PFSK-1 (cell line): ENCODE measurements at regions not wholly inside any gene's neighbourhood (a gene's known extent, or its start where the extent isn't known, plus 50 kb on each side); places are given as distances from the start of the nearest gene placed in this dataset.

Source experiments
- FOXP2 ChIP-seq: optimal IDR thresholded peaks from 2 replicates; pipeline ENCODE3; 2011; ENCODE audit warnings: borderline replicate concordance, control low read depth, inconsistent platforms; ENCODE audit not compliant: insufficient read depth; ENCODE audit errors: extremely low read length, extremely low read depth
- POLR2AphosphoS5 ChIP-seq: IDR thresholded peaks from 2 replicates; pipeline ENCODE4 v1.6.1; 2012; ENCODE audit warnings: low read depth, mild to moderate bottlenecking, control low read depth, low read length, moderate library complexity
- REST ChIP-seq, 2 experiments: IDR thresholded peaks; 2 replicates each; pipeline versions ENCODE4 v1.6.1 to v1.8.0; 2011 to 2012; ENCODE audit warnings: low read depth in 2 of 2, low read length in 2 of 2, control low read depth in 1 of 2, inconsistent platforms in 1 of 2, mild to moderate bottlenecking in 1 of 2, moderate library complexity in 1 of 2; ENCODE audit not compliant: insufficient read depth in 1 of 2
- SIN3A ChIP-seq: IDR thresholded peaks from 2 replicates; pipeline ENCODE4 v1.6.1; 2012; ENCODE audit warnings: mild to moderate bottlenecking, low read length, moderate library complexity, borderline replicate concordance; ENCODE audit not compliant: insufficient read depth
- TAF1 ChIP-seq: IDR thresholded peaks from 2 replicates; pipeline ENCODE4 v1.6.1; 2012; ENCODE audit warnings: low read length, control low read depth, borderline replicate concordance; ENCODE audit not compliant: insufficient read depth

- no peak for TF ChIP-seq SIN3A
- TF ChIP-seq REST (IDR thresholded peaks at IDR 0.05; ENCODE audit: insufficient read depth in 1 of 2, low read depth in 2 of 2, low read length in 2 of 2) = no peak
- no peak for TF ChIP-seq POLR2AphosphoS5
- TF ChIP-seq FOXP2 = no peak
- TF ChIP-seq TAF1 = no peak
These were observed 157.8 kb upstream of the TNC start for GRCh38 chr9:115275753-115276152.

GRCh38 chr9:115276621-115277020, 158.7 kb upstream of the TNC start:
- TF ChIP-seq FOXP2 (no peak), SIN3A (no peak), REST (IDR thresholded peaks at IDR 0.05; ENCODE audit: insufficient read depth in 1 of 2, low read depth in 2 of 2, low read length in 2 of 2) (no peak), POLR2AphosphoS5 (no peak), TAF1 (no peak)

GRCh38 chr9:115277301-115277700, 159.3 kb upstream of the TNC start:
- TF ChIP-seq POLR2AphosphoS5 (no peak), SIN3A (no peak), FOXP2 (no peak), REST (IDR thresholded peaks at IDR 0.05; ENCODE audit: insufficient read depth in 1 of 2, low read depth in 2 of 2, low read length in 2 of 2) (no peak), TAF1 (no peak)

- no peak for TF ChIP-seq POLR2AphosphoS5
- no peak for TF ChIP-seq FOXP2
- TF ChIP-seq REST (IDR thresholded peaks at IDR 0.05; ENCODE audit: insufficient read depth in 1 of 2, low read depth in 2 of 2, low read length in 2 of 2) = no peak
- no peak for TF ChIP-seq SIN3A
- TF ChIP-seq TAF1 = no peak
These were observed 160.5 kb upstream of the TNC start for GRCh38 chr9:115278326-115279035.

GRCh38 chr9:115283395-115283794, 165.4 kb upstream of the TNC start:
- TF ChIP-seq POLR2AphosphoS5 = no peak
- TF ChIP-seq TAF1 = no peak
- TF ChIP-seq SIN3A = no peak
- no peak for TF ChIP-seq FOXP2
- TF ChIP-seq REST (IDR thresholded peaks at IDR 0.05; ENCODE audit: insufficient read depth in 1 of 2, low read depth in 2 of 2, low read length in 2 of 2) = no peak
